GM19193 (cell line): ENCODE measurements at regions not wholly inside any gene's neighbourhood (a gene's known extent, or its start where the extent isn't known, plus 50 kb on each side); places are given as distances from the start of the nearest gene placed in this dataset.

Experiments used
- POLR2A ChIP-seq: IDR thresholded peaks from 4 replicates; pipeline ENCODE4 v1.6.1; 2011; ENCODE audit not compliant: insufficient read depth, insufficient read length; ENCODE audit errors: extremely low read depth

- TF ChIP-seq POLR2A, result no peak
These were observed 178.1 kb upstream of the CCL2 start for GRCh38 chr17:34076743-34077631.

DNA sequence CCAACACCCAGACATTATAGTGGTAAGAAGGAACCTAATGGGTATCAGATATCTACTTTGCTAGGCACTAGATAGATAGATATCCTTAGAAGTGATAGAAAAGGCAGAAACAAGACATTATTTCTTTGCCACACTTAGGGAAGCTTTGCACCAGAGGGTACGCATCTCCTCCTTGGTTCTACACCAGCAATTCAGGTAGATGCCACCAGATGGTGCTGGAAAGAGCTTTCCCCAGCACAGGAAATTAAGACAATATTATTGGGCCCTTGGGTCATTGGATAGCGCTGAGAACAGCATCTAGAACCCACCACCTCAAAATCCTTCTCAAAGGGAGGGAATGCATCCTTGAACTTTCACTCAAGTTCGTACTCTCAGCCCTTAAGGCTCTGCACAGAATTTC is 173.8 kb upstream of the CCL2 start:
- TF ChIP-seq POLR2A, result no peak

GRCh38 chr17:34082404-34082803 is 172.7 kb upstream of the CCL2 start:
- TF ChIP-seq POLR2A, result no peak

- TF ChIP-seq POLR2A, result no peak
These were observed 164.5 kb upstream of the CCL2 start for GRCh38 chr17:34090593-34090992.

- TF ChIP-seq POLR2A, result no peak
These were observed 163.1 kb upstream of the CCL2 start for GRCh38 chr17:34091975-34092374.

DNA sequence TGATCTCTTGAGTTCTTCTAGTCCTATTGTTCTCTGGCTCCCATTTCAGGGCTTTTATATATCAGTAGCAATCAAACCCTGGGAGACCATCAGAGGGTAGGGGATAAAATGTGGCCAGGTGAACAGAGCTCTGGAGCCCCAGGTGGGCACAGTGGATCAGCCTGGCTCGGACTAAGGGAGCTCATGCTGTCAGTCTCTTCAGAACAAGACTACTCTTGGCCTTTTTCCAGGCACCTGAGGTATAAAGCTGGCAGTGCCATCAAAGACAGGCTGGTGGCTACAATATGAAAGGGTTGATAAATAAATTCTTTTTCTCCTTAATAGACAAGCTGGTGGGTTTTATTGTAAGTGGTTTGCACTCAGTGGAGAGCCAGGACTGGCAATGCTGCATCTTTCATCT is 160.0 kb upstream of the CCL2 start:
- no peak for TF ChIP-seq POLR2A

GRCh38 chr17:34098699-34099098 is 156.4 kb upstream of the CCL2 start:
- no peak for TF ChIP-seq POLR2A

DNA sequence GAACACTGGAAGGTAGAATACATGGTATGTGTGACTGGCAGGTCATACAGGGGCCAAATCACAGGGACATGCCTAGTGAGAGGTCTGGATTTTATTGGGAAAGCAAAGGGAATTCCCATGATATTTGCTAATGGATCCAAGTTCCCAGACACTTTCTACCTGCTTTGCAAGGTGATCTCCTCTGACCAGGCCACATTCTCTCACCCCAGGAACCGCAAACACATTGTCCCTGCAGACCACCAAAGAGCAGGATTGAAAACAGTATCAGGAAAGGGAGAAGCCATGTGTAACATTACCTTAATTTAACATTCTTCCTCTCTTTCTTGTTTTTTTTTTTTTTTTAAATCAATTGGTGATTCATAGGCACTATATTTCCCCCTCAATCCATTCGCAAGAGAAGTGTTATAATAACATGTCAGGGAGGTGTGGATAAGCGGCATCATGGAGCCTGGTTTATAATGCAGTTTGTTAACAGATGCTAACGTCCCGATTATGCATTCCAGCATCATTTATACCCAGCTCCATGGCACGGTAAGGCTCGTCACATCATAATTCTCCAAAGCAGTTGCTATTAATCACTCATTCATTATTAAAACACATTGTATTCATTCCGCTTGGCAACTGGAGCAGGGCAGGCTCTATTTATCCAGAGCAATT is 155.1 kb upstream of the CCL2 start:
- no peak for TF ChIP-seq POLR2A

DNA sequence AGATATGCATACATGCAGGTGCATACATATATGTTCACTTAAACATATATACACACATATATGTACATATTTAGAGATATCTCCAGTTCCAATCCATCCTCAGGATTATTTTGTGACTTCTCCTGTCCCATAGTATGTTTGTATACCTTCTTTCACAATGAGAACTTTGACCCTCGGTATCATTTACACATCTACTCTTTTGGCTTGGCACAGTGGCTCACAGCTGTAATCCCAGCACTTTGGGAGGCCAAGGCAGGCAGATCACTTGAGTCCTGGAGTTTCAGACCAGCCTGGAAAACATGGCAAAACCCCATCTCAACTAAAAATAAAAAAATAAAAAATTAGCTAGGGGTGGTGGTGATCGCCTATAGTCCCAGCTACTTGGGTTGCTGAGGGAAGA is 148.1 kb upstream of the CCL2 start:
- no peak for TF ChIP-seq POLR2A

DNA sequence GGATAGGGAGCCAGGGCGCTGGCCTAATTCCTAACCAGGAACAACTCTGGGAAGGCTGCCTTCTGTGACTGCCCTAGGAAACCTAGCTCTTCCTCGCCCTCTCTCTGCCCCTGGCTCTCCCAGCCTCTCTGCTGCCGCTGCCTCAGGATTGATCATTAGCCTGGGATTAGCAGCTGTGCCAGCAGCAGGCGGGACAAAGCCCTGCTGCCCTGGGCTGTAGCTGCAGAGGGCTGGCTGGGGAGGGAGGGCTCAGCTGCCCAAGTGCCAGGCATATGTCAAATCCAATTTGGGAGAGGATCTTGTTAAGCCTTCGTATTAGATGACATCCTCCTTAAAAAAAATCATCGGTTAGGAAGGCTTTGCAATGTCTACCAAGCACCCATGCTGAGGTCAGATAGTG is 144.8 kb upstream of the CCL2 start:
- no peak for TF ChIP-seq POLR2A

DNA sequence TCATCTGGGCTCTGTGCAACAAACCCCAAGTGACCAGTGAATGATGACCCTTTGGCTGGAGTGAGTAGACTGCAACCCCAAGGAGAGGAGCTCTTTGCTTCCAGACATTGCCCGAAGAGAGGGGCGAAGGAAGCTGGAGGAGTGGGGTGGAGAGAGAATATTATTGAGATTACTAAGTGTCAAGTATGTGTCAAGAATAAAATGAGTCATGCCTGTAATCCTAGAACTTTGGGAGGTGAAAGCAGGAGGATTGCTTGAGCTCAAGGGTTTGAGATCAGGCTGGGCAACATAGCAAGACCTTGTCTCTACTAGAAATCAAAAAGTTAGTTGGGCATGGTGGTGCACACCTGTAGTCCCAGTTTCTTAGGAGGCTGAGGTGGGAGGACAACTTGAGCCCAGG is 142.0 kb upstream of the CCL2 start:
- TF ChIP-seq POLR2A, result no peak

DNA sequence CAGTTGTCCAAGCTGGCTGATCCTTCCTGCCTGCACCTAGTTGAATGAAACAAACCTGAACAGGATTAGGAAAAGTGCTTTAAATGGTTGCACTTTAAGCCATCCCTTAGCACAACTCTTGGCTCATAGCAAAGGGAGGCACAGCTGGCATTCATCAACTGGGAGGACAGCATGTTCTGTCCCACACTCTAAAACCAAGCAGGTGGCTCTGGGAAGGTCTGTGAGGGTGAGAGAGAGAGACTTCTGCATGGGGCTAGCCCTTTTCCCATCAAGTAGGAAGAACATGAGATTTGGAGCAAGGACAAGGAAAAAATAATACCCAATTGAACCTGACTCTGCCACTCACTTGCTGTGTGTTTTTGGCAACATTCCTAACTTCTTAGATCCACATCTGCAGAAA is 140.9 kb upstream of the CCL2 start:
- TF ChIP-seq POLR2A, result no peak

- TF ChIP-seq POLR2A, result no peak
These were observed 138.8 kb upstream of the CCL2 start for GRCh38 chr17:34116306-34116705.

- TF ChIP-seq POLR2A, result no peak
These were observed 137.8 kb upstream of the CCL2 start for GRCh38 chr17:34117332-34117731.

DNA sequence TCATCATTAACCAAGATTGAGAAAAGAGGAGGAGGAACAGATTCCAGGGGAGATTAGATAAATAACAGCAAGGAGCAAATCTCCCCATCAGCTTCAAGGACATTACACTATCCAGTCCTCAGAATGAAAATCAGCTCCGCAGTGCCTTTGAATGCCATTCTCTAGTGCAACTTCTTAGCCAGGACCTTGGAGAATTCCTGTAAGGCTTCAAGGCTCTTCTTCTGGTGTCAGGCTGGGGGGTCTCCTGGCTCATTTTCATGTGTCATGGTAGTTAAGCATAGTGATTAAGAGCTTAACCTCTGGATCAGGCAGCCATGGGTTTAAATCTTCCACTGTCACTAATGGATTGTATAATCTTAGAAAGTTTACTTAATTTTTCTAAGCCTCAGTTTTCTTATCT is 137.3 kb upstream of the CCL2 start:
- no peak for TF ChIP-seq POLR2A

DNA sequence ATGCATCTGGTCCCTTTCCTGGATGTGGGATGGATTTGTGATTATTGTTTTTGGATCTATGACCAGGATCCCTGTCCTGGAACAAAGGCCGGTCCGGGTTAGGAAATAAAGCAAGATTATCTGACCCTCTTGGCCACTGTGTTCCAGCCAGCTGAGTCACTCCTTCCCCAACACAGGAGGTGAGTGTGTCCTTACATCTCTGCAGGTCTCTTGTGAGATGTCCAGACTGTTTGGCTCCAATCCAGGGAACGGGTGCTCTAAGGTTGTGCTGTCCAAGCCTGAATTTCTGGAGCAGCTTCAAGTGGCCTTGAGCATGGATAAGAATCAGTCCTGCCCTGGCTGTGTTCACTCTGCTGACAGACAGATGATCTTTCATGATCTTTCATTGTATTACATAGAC is 136.5 kb upstream of the CCL2 start:
- TF ChIP-seq POLR2A, result no peak
